Heart right ventricle (tissue), 16 donors: ENCODE measurements at regions not wholly inside any gene's neighbourhood (a gene's known extent, or its start where the extent isn't known, plus 50 kb on each side); places are given as distances from the start of the nearest gene placed in this dataset.

ENCODE experiments used
- ATAC-seq, 8 donors: fragments of 200-7000 bp; cut with Tn5 transposase; one replicate each; pipeline ENCODE4 v1.9.1; 2020; ENCODE audit warnings: mild to moderate bottlenecking in 8 of 8, moderate library complexity in 8 of 8, moderate number of reproducible peaks in 1 of 8
- DNase-seq, 2 donors: peaks; one replicate each; pipeline ENCODE4 v3.0.0-alpha.2; 2020
- H3K27ac ChIP-seq, 10 donors: fragments of 200-600 bp; sonication (generic) in 2 of 10; one replicate each; pipeline versions ENCODE4 v1.5.0 to v1.8.0; 2020 to 2022; ENCODE audit warnings: mild to moderate bottlenecking in 3 of 10
- H3K27me3 ChIP-seq, 7 donors: fragments of 200-600 bp; one replicate each; pipeline ENCODE4 v1.8.0; 2021 to 2022; ENCODE audit warnings: mild to moderate bottlenecking in 2 of 7
- H3K36me3 ChIP-seq, 9 donors: fragments of 200-600 bp; sonication (generic) in 1 of 9; one replicate each; pipeline versions ENCODE4 v1.5.0 to v1.8.0; 2020 to 2022; ENCODE audit warnings: mild to moderate bottlenecking in 2 of 9
- H3K4me1 ChIP-seq, 9 donors: fragments of 200-600 bp; sonication (generic) in 1 of 9; one replicate each; pipeline versions ENCODE4 v1.5.0 to v1.8.0; 2020 to 2022; ENCODE audit warnings: mild to moderate bottlenecking in 4 of 9
- H3K4me3 ChIP-seq, 10 donors: fragments of 200-600 bp; sonication (generic) in 2 of 10; one replicate each; pipeline versions ENCODE4 v1.5.0 to v1.8.0; 2020 to 2022; ENCODE audit warnings: mild to moderate bottlenecking in 7 of 10, moderate library complexity in 2 of 10
- H3K9me3 ChIP-seq, 11 donors: fragments of 200-600 bp in 10 of 11; sonication (generic) in 2 of 11; one replicate each; pipeline versions ENCODE4 v1.5.0 to v1.8.0; 2013 to 2022; ENCODE audit warnings: mild to moderate bottlenecking in 2 of 11, control low read depth in 1 of 11, moderate library complexity in 1 of 11
- WGBS, 2 donors: extraction: QIAGEN DNeasy Blood & Tissue Kit; methylation state at CpG; one replicate each; pipeline ENCODE4 v1.1.7; 2013; ENCODE audit warnings: inconsistent platforms in 1 of 2; 5-methylcytosine and 5-hydroxymethylcytosine counted together
- intact Hi-C, 10 donors: fragments of 100-400 bp; cut with DNase I; formaldehyde crosslinking; loops; one replicate each; pipeline versions ENCODE4 v1.11.1 to v1.14.2; 2022
- TF ChIP-seq, protein P1 (sequence below), 9 donors: fragments of 200-600 bp; sonication (generic) in 2 of 9; IDR thresholded peaks; one replicate each; pipeline versions ENCODE4 v1.5.0 to v1.8.0; 2021 to 2022; ENCODE audit warnings: antibody characterized with exemption in 9 of 9, mild to moderate bottlenecking in 5 of 9, moderate library complexity in 1 of 9
- donor health status: Arrhythmogenic right ventricular cardiomyopathy.
- donor health status: ischemic (EF 13 %, LVEDD 7.1; RV severe dilation, severe dysfunction).
- donor health status: healthy with polysubstance abuse.
- donor health status: DM: no; HTN: yes; CAD: no.
- donor health status: DM: no; HTN: no; CAD: no.
- donor health status: ischemic (EF 25% LVEDD 6.9; RV normal size, moderate dysfunction).
- donor health status: ischemic (EF 25% LVEDD 5.7; RV mildly dilated, moderate dysfunction).
- donor health status: healthy.
- donor health status: DM: yes; HTN: yes; CAD: no.
- donor health status: Ischemic cardiomyopathy.
- donor health status: ischemic (EF 35%, LVEDD 5.7; RV mildly dilated, moderate dysfunction).
- donor health status: nonischemic (EF 11% LVEDD 7.7; RV severe dilation, severe dysfunction).
- donor health status: DM: yes; HTN: yes; CAD: no.
- donor health status: PGD.
- donor health status: ischemic (EF 29% LVEDD 5.4; RV normal size, mild dysfunction).
- donor health status: nonischemic (EF 23%, LVEDD 6.1; RV moderate dilation, normal function).

DNA sequence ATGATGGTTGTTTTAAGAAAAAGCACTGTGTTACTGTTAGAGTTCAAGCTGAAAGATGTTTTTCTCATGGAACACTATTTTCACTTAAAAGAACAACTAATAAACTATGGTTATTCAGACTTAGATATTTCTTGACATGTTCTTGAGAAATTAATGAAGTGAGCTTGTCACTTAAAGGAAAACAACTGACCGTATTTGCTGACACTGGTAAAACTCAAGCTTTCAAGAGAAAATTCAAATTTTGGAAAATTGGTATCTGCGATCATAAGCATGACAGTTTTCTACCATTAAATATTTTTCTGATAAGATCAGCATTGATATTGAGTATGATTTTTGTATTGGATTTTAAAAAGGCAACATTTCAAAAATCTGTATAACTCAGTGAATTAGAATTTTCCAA, 549.5 kb upstream of the ACTRT1 start:
- WGBS, 2 donors = 90 to 98% methylated on average over 2 of the region's 2 CpGs
- no peaks in the 10 kb centered on the region for H3K36me3 ChIP-seq
- H3K27ac ChIP-seq = no peak overlapping the region
- no peaks in the 10 kb centered on the region for H3K4me1 ChIP-seq
- ATAC-seq (no peak), DNase-seq (no peak)
- intact Hi-C loops = no loop called here
- TF ChIP-seq, protein P1, sequence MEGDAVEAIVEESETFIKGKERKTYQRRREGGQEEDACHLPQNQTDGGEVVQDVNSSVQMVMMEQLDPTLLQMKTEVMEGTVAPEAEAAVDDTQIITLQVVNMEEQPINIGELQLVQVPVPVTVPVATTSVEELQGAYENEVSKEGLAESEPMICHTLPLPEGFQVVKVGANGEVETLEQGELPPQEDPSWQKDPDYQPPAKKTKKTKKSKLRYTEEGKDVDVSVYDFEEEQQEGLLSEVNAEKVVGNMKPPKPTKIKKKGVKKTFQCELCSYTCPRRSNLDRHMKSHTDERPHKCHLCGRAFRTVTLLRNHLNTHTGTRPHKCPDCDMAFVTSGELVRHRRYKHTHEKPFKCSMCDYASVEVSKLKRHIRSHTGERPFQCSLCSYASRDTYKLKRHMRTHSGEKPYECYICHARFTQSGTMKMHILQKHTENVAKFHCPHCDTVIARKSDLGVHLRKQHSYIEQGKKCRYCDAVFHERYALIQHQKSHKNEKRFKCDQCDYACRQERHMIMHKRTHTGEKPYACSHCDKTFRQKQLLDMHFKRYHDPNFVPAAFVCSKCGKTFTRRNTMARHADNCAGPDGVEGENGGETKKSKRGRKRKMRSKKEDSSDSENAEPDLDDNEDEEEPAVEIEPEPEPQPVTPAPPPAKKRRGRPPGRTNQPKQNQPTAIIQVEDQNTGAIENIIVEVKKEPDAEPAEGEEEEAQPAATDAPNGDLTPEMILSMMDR (IDR thresholded peaks at IDR 0.05) = no peak
- no peaks in the 10 kb centered on the region for H3K9me3 ChIP-seq
- no peak overlapping the region for H3K4me3 ChIP-seq
- no peaks in the 10 kb centered on the region for H3K27me3 ChIP-seq

- TF ChIP-seq, protein P1 (IDR thresholded peaks at IDR 0.05) = no peak
- Histone ChIP-seq H3K4me1 (no peaks in the 10 kb centered on the region), H3K4me3 (no peak overlapping the region), H3K27ac (no peak overlapping the region), H3K27me3 (no peaks in the 10 kb centered on the region), H3K36me3 (no peaks in the 10 kb centered on the region), H3K9me3 (no peaks in the 10 kb centered on the region)
- WGBS, 2 donors = 77 to 93% methylated on average over 1 of the region's 1 CpG
- ATAC-seq = no peak
- intact Hi-C loops = no loop called here
- no peak for DNase-seq
These were observed 547.4 kb upstream of the ACTRT1 start for GRCh38 chrX:128599632-128600031.

DNA sequence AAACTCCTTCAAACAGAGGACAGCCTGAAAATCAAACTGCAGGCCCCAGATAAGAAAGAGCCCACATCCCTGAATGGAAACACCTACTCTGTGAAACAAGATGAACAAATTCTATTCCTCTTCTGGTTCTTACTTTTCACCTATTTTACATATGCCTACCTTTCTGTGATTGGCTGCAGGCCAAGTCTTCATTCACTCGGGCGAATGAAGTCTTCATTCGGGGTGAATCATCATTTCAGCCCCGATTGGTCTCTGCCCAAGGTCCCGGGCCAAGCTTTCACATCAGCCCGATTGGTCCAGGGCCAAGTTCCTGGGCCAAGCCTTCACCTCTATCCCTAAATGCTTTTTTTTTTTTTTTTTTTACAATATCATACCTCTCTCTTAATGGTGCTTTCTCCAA, 529.8 kb upstream of the ACTRT1 start:
- Histone ChIP-seq H3K36me3 (no peaks in the 10 kb centered on the region), H3K27ac (no peak overlapping the region), H3K4me3 (no peak overlapping the region), H3K27me3 (no peaks in the 10 kb centered on the region), H3K9me3 (peaks cover 0 to 4% (median 0%) of the 10 kb centered on the region in 11 donors), H3K4me1 (no peaks in the 10 kb centered on the region)
- intact Hi-C loops = no loop called here
- no peak for DNase-seq
- TF ChIP-seq, protein P1 (IDR thresholded peaks at IDR 0.05) = no peak
- no peak for ATAC-seq
- WGBS, 2 donors = 86 to 91% methylated on average over 6 of the region's 6 CpGs

- 67 to 74% methylated on average over 2 of the region's 2 CpGs for WGBS, 2 donors
- no peak overlapping the region for H3K27ac ChIP-seq
- H3K4me1 ChIP-seq = no peaks in the 10 kb centered on the region
- H3K36me3 ChIP-seq = no peaks in the 10 kb centered on the region
- ATAC-seq (no peak), DNase-seq (no peak)
- no peaks in the 10 kb centered on the region for H3K27me3 ChIP-seq
- intact Hi-C loops = no loop called here
- peaks cover 0 to 4% (median 0%) of the 10 kb centered on the region in 11 donors for H3K9me3 ChIP-seq
- TF ChIP-seq, protein P1 (IDR thresholded peaks at IDR 0.05) = no peak
- no peak overlapping the region for H3K4me3 ChIP-seq
These were observed 529.4 kb upstream of the ACTRT1 start for GRCh38 chrX:128581615-128582014.

GRCh38 chrX:128543114-128543513, 490.9 kb upstream of the ACTRT1 start:
- Histone ChIP-seq H3K4me3 (no peak overlapping the region), H3K27me3 (no peaks in the 10 kb centered on the region), H3K27ac (no peak overlapping the region), H3K9me3 (peaks cover 0 to 6% (median 0%) of the 10 kb centered on the region in 11 donors), H3K4me1 (no peaks in the 10 kb centered on the region), H3K36me3 (no peaks in the 10 kb centered on the region)
- intact Hi-C loops = no loop called here
- WGBS, 2 donors = 89 to 93% methylated on average over 5 of the region's 5 CpGs
- TF ChIP-seq, protein P1 (IDR thresholded peaks at IDR 0.05) = no peak
- ATAC-seq (no peak), DNase-seq (no peak)
